Osteoblast (primary cell): ENCODE measurements at regions not wholly inside any gene's neighbourhood (a gene's known extent, or its start where the extent isn't known, plus 50 kb on each side); places are given as distances from the start of the nearest gene placed in this dataset.

Source experiments
- DNase-seq: peaks from one replicate; pipeline ENCODE4 v3.0.0; 2011; ENCODE audit warnings: low spot score, mixed read lengths; ENCODE audit not compliant: insufficient read length; ENCODE audit errors: missing footprints
- H2AFZ ChIP-seq: 2 replicates; pipeline ENCODE4 v1.6.0; 2011; ENCODE audit warnings: mild to moderate bottlenecking, low read length
- H3K27ac ChIP-seq: 2 replicates; pipeline ENCODE4 v1.5.1; 2011; ENCODE audit warnings: mild to moderate bottlenecking, low read depth, low read length, moderate library complexity
- H3K27me3 ChIP-seq: 2 replicates; pipeline ENCODE4 v1.6.0; 2012; ENCODE audit warnings: mild to moderate bottlenecking, control low read depth, inconsistent platforms, low read length, moderate library complexity; ENCODE audit not compliant: insufficient read depth
- H3K36me3 ChIP-seq: 2 replicates; pipeline ENCODE4 v1.5.1; 2011; ENCODE audit warnings: mild to moderate bottlenecking, low read length, control low read depth, moderate library complexity; ENCODE audit not compliant: insufficient read depth
- H3K4me1 ChIP-seq: 2 replicates; pipeline ENCODE4 v1.5.1; 2011; ENCODE audit warnings: mild to moderate bottlenecking, low read length, control low read depth, moderate library complexity; ENCODE audit not compliant: insufficient read depth
- H3K4me2 ChIP-seq: 2 replicates; pipeline ENCODE4 v1.6.0; 2011; ENCODE audit warnings: mild to moderate bottlenecking, low read length; ENCODE audit not compliant: insufficient read depth
- H3K4me3 ChIP-seq: fragments of 200-600 bp; sonication (generic); 3 replicates; pipeline ENCODE4 v1.5.1; 2012; ENCODE audit warnings: mild to moderate bottlenecking, low read length, inconsistent platforms; ENCODE audit not compliant: insufficient read depth
- H3K79me2 ChIP-seq: 2 replicates; pipeline ENCODE4 v1.6.0; 2012; ENCODE audit warnings: mild to moderate bottlenecking, low read length, control low read depth, inconsistent platforms; ENCODE audit not compliant: insufficient read depth
- H3K9me3 ChIP-seq: 2 replicates; pipeline ENCODE4 v1.5.1; 2011; ENCODE audit warnings: low read depth, low read length, control low read depth
- H4K20me1 ChIP-seq: 2 replicates; pipeline ENCODE4 v1.6.0; 2012; ENCODE audit warnings: mild to moderate bottlenecking, low read length, control low read depth; ENCODE audit not compliant: insufficient read depth
- CTCF ChIP-seq: IDR thresholded peaks from 2 replicates; pipeline ENCODE4 v1.5.1; 2011; ENCODE audit warnings: mild to moderate bottlenecking, low read depth, low read length, moderate library complexity; ENCODE audit errors: extremely low read depth

- Histone ChIP-seq H3K4me1 (peaks cover 19% of the 10 kb centered on the region), H2AFZ (peak overlapping the region; percentile 51), H4K20me1 (no peaks in the 10 kb centered on the region), H3K27ac (no peak overlapping the region), H3K9me3 (no peaks in the 10 kb centered on the region), H3K36me3 (no peaks in the 10 kb centered on the region), H3K4me3 (no peak overlapping the region), H3K27me3 (no peaks in the 10 kb centered on the region), H3K79me2 (no peaks in the 10 kb centered on the region), H3K4me2 (no peak overlapping the region)
- DNase-seq: no peak
- no peak for TF ChIP-seq CTCF
Observed at GRCh38 chr2:67599561-67599960, 202.4 kb downstream of the ETAA1 start.

- H2AFZ ChIP-seq: peak overlapping the region; percentile 51
- DNase-seq: no peak
- H3K27ac ChIP-seq: no peak overlapping the region
- no peak overlapping the region for H3K4me2 ChIP-seq
- no peaks in the 10 kb centered on the region for H3K36me3 ChIP-seq
- H3K79me2 ChIP-seq: no peaks in the 10 kb centered on the region
- no peak for TF ChIP-seq CTCF
- peaks cover 19% of the 10 kb centered on the region for H3K4me1 ChIP-seq
- no peaks in the 10 kb centered on the region for H3K9me3 ChIP-seq
- no peak overlapping the region for H3K4me3 ChIP-seq
- H4K20me1 ChIP-seq: no peaks in the 10 kb centered on the region
- H3K27me3 ChIP-seq: no peaks in the 10 kb centered on the region
Observed at GRCh38 chr2:67600222-67600871, 203.2 kb downstream of the ETAA1 start.

- Histone ChIP-seq H3K79me2 (no peaks in the 10 kb centered on the region), H3K4me1 (peaks cover 19% of the 10 kb centered on the region), H3K27ac (no peak overlapping the region), H3K36me3 (no peaks in the 10 kb centered on the region), H2AFZ (no peak overlapping the region), H3K9me3 (no peaks in the 10 kb centered on the region), H4K20me1 (no peaks in the 10 kb centered on the region), H3K27me3 (no peaks in the 10 kb centered on the region), H3K4me3 (no peak overlapping the region), H3K4me2 (no peak overlapping the region)
- no peak for DNase-seq
- TF ChIP-seq CTCF: no peak
Observed at GRCh38 chr2:67600946-67601345, 203.8 kb downstream of the ETAA1 start.

- H4K20me1 ChIP-seq: no peaks in the 10 kb centered on the region
- H3K27ac ChIP-seq: no peak overlapping the region
- H3K4me2 ChIP-seq: no peak overlapping the region
- no peaks in the 10 kb centered on the region for H3K27me3 ChIP-seq
- no peaks in the 10 kb centered on the region for H3K9me3 ChIP-seq
- H3K4me3 ChIP-seq: no peak overlapping the region
- peaks cover 14% of the 10 kb centered on the region for H3K4me1 ChIP-seq
- no peaks in the 10 kb centered on the region for H3K36me3 ChIP-seq
- DNase-seq: no peak
- no peak for TF ChIP-seq CTCF
- H2AFZ ChIP-seq: no peak overlapping the region
- no peaks in the 10 kb centered on the region for H3K79me2 ChIP-seq
Observed at GRCh38 chr2:67604360-67604759, 207.2 kb downstream of the ETAA1 start.
